ENCODE measurements at regions not wholly inside any gene's neighbourhood (a gene's known extent, or its start where the extent isn't known, plus 50 kb on each side); places are given as distances from the start of the nearest gene placed in this dataset.
"Not testable (repeated sequence)": the region's sequence is repeated elsewhere in the genome, so short reads cannot be mapped to it uniquely, and the experiment has no call there.

DNA sequence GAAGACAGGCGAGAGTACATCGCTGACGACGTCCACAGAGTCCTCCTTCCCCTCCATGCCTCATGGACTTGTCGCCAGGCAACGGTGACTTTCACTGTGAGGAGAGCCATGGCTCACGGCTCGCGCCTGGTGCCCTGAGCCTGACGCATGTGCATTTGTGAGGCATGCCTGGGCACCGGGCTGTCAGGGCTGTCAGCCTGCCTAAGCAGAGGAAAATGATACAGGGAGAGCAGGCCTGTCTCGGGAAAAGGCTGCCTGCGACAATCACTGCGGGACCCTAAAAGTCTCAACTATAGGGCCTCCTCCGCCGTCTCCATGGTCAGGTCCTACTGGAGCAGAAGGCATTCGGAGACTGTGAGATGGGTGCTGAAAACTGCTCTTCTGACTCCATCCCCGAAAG lies 135.5 kb upstream of the WSB1 start:
- TF ChIP-seq POLR2A (IDR thresholded peaks at IDR 0.05) (no peak), CTCF (IDR thresholded peaks at IDR 0.05) (no peak)

GRCh38 chr17:27180322-27180721 lies 113.6 kb upstream of the WSB1 start:
- H3K36me3 ChIP-seq = no peaks in the 10 kb centered on the region
- no peak for TF ChIP-seq POLR2A (IDR thresholded peaks at IDR 0.05)
- no peak for TF ChIP-seq CTCF (IDR thresholded peaks at IDR 0.05)
- H3K4me1 ChIP-seq = no peaks in the 10 kb centered on the region
- H3K9me3 ChIP-seq = no peaks in the 10 kb centered on the region
- H3K27me3 ChIP-seq = no peaks in the 10 kb centered on the region
- DNase-seq = no peak
- H3K4me3 ChIP-seq (replicated peaks in 1 of 3) = no peak overlapping the region
- WGBS, 2 donors = 84 to 86% methylated on average over 5 of the region's 5 CpGs
- intact Hi-C loops (cut with DNase I) = no loop called here
- H3K27ac ChIP-seq = no peak overlapping the region

More for the DNA sequence above, 135.5 kb upstream of the WSB1 start:
- Histone ChIP-seq H3K27ac (no peak overlapping the region), H3K36me3 (no peaks in the 10 kb centered on the region), H3K4me3 (replicated peaks in 1 of 3) (no peak overlapping the region), H3K27me3 (no peaks in the 10 kb centered on the region), H3K9me3 (no peaks in the 10 kb centered on the region), H3K4me1 (no peaks in the 10 kb centered on the region)
- intact Hi-C loops (cut with DNase I) = no loop called here
- no peak for DNase-seq
- 91 to 92% methylated on average over 17 to 18 of the region's 18 CpGs for WGBS, 2 donors

DNA sequence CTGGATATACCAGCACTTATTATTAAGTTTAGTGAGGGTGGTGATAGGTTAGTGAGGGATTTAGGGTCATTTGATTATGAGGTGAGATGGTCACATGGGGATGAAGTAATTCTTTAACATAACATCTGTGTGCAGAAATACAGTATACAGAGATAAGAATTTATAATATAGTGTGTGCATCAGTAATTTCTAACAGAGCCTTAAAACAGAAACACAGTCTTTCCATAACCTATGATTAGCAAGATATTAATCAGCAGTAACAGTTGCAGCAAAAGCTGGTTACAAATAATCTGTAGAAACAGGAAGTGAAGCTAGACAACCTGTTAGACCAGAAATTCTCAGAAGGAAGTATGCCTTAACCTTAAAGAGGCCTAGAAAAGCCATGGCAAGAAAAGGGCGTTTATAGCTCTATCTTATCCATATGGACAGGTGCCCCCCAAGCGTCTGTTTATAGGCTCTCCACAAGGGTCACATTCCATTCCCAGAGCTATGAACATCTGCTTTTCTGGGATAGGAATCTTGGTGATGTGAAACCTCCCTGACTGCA lies 112.5 kb upstream of the WSB1 start:
- DNase-seq; H3K4me3 ChIP-seq (replicated peaks in 1 of 3); H3K9me3 ChIP-seq; H3K27ac ChIP-seq; H3K27me3 ChIP-seq; H3K36me3 ChIP-seq; H3K4me1 ChIP-seq; intact Hi-C loops (cut with DNase I): not testable (repeated sequence)
- WGBS, 2 donors = 43 to 56% methylated on average over 2 of the region's 2 CpGs

DNA sequence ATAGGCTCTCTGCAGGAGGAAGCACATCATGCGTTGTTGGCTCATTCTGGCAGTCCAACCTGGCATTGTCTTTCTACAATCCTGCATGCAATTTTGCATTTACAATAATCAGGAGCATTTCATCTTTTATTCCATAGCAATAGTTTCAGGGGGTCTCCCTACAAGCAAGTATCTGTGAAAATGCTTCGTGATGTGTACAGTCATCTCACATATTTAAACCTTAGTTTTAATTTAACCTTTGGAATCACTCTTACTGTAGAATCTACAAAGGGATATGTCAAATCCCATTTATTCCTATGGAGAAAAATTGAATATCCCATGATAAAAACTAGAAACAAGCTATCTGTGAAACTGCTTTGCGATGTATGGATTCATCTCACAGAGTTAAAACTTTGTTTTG lies 112.0 kb upstream of the WSB1 start:
- TF ChIP-seq CTCF (IDR thresholded peaks at IDR 0.05) = no peak
- TF ChIP-seq POLR2A (IDR thresholded peaks at IDR 0.05) = no peak
- intact Hi-C loops (cut with DNase I) = no loop called here
- H3K9me3 ChIP-seq = no peaks in the 10 kb centered on the region
- no peaks in the 10 kb centered on the region for H3K4me1 ChIP-seq
- no peak for DNase-seq
- no peaks in the 10 kb centered on the region for H3K27me3 ChIP-seq
- WGBS, 2 donors = 82 to 86% methylated on average over 3 of the region's 3 CpGs
- no peaks in the 10 kb centered on the region for H3K36me3 ChIP-seq
- no peak overlapping the region for H3K27ac ChIP-seq
- H3K4me3 ChIP-seq (replicated peaks in 1 of 3) = no peak overlapping the region

- DNase-seq = peak in 1 of 2 donors; percentile 16
- 28 to 43% methylated on average over 3 to 5 of the region's 8 CpGs for WGBS, 2 donors
- H3K4me1 ChIP-seq; H3K27ac ChIP-seq; H3K27me3 ChIP-seq; intact Hi-C loops (cut with DNase I); H3K4me3 ChIP-seq (replicated peaks in 1 of 3); H3K36me3 ChIP-seq; H3K9me3 ChIP-seq: not testable (repeated sequence)
- TF ChIP-seq CTCF (IDR thresholded peaks at IDR 0.05) = peak in 1 of 6 experiments; percentile 14
These were observed 96.4 kb upstream of the WSB1 start for GRCh38 chr17:27197505-27197904.

DNA sequence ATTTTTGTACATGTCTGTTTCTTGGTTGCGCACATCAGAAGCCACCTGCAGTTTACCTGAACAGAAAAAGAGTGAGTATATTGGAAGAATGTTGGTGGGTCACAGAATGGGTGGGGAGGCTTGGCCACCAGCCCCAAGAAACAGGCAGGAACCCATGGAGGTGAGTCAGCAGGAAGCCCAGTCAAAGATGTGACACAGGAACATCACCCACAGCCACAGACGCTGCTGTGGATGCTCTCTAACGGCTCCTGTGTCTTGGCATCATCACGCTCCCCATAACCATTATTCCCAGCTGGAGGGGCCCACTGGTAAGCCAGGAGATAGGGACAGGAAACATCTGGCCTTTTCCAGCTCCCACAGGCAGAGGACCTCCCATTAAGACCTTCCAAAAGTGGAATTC lies 94.0 kb upstream of the WSB1 start:
- DNase-seq = no peak
- TF ChIP-seq POLR2A (IDR thresholded peaks at IDR 0.05) (no peak), CTCF (IDR thresholded peaks at IDR 0.05) (no peak)
- no peaks in the 10 kb centered on the region for H3K9me3 ChIP-seq
- 57 to 81% methylated on average over 4 of the region's 4 CpGs for WGBS, 2 donors
- no peak overlapping the region for H3K4me3 ChIP-seq (replicated peaks in 1 of 3)
- H3K4me1 ChIP-seq = no peaks in the 10 kb centered on the region
- H3K27ac ChIP-seq = no peak overlapping the region
- no peaks in the 10 kb centered on the region for H3K27me3 ChIP-seq
- intact Hi-C loops (cut with DNase I) = no loop called here
- no peaks in the 10 kb centered on the region for H3K36me3 ChIP-seq

Data from thyroid gland (tissue), 4 donors.